ENCODE measurements at regions not wholly inside any gene's neighbourhood (a gene's known extent, or its start where the extent isn't known, plus 50 kb on each side); places are given as distances from the start of the nearest gene placed in this dataset.
"Not testable (repeated sequence)": the region's sequence is repeated elsewhere in the genome, so short reads cannot be mapped to it uniquely, and the experiment has no call there.

- TF ChIP-seq, protein P1, sequence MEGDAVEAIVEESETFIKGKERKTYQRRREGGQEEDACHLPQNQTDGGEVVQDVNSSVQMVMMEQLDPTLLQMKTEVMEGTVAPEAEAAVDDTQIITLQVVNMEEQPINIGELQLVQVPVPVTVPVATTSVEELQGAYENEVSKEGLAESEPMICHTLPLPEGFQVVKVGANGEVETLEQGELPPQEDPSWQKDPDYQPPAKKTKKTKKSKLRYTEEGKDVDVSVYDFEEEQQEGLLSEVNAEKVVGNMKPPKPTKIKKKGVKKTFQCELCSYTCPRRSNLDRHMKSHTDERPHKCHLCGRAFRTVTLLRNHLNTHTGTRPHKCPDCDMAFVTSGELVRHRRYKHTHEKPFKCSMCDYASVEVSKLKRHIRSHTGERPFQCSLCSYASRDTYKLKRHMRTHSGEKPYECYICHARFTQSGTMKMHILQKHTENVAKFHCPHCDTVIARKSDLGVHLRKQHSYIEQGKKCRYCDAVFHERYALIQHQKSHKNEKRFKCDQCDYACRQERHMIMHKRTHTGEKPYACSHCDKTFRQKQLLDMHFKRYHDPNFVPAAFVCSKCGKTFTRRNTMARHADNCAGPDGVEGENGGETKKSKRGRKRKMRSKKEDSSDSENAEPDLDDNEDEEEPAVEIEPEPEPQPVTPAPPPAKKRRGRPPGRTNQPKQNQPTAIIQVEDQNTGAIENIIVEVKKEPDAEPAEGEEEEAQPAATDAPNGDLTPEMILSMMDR (IDR thresholded peaks at IDR 0.05; ENCODE audit: low read depth, low read length): not testable (repeated sequence)
- TF ChIP-seq EZH2phosphoT487 (IDR thresholded peaks at IDR 0.05; ENCODE audit: low read depth): not testable (repeated sequence)
Observed at GRCh38 chr15:44899775-44900174, 56.7 kb upstream of the TERB2 start.
